GM19328 (cell line): ENCODE measurements at regions not wholly inside any gene's neighbourhood (a gene's known extent, or its start where the extent isn't known, plus 50 kb on each side); places are given as distances from the start of the nearest gene placed in this dataset.

Experiments used
- ATAC-seq: cut with Tn5 transposase; IDR thresholded peaks from one replicate; pipeline ENCODE4 v1.9.1; 2021; ENCODE audit warnings: mild to moderate bottlenecking, moderate library complexity; ENCODE audit not compliant: unreplicated experiment

DNA sequence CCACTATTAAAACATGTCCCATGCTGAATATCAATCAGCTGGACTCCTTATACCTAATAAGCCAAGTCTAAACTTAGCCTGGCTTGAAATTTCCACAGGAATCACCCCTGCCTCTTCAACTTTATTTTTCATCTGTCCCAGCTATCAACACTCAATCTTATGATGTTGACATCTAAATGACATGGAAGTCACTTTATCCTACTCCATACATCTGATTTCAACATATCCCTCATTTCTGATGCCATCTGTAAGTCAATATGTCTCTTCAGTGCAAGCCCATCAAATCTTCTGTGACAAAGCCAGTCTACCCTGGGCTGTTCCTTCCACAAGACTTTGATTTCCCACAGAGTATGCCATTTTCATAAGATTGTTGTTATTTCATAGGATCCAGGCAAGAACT lies 143.6 kb upstream of the SEMA6D start:
- no peak for ATAC-seq

DNA sequence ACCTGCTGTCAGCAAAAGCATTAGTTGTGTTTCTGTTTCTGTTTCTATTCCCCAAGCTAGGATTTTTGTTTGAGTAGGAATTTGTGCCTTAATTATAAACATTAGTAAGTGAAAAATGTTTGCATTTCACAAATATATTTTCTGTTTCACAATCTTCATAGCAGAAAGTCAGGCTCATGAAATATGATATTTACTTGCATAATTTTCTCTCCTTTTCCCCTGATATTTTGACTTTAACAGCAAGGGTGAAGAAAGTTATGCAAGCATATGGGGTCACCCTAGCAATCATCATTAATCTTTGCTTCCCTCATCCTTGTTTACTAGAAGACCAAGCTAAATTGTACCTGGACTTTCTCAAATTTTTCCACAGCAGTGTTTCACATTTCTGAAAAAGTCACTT lies 140.3 kb upstream of the SEMA6D start:
- ATAC-seq: no peak

DNA sequence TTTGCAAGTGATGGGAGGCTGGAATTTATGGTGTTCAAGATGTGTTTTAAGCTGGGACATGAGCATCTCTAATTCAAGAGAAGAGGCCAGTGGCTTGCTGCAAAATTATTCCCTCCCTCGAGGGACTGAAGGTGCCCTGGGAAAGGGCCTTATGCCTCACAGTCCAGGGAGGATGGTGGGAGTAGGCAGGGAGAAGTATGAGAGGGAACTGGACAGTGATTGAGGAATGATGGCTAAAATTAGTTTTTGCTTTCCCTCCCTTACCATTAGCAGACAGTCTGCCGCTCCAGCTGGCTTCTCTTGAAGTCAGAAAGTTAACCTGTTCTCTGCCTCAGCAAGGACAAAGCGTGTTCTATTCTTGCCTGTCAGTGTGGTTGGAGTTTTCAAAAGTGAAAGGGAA lies 139.8 kb upstream of the SEMA6D start:
- ATAC-seq: no peak

DNA sequence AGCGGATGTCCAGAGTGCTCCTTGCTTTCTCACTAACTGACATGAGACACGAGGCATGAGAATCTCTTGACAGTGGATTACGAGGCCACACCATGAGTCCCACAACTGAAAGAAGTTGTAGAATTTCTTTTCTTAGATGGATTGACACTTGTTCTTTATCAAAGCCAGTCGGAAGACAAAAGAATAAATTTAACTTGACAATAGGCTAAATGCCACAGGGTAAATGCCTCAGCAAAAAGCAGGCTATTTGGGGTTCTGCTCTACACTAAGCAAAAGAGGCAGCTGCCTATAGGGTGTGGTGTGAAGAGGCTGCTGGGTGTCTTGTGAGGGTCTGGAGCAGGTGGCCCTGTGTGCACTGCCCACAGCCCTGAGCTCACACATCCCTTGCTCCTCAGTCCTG lies 135.1 kb upstream of the SEMA6D start:
- ATAC-seq: no peak

DNA sequence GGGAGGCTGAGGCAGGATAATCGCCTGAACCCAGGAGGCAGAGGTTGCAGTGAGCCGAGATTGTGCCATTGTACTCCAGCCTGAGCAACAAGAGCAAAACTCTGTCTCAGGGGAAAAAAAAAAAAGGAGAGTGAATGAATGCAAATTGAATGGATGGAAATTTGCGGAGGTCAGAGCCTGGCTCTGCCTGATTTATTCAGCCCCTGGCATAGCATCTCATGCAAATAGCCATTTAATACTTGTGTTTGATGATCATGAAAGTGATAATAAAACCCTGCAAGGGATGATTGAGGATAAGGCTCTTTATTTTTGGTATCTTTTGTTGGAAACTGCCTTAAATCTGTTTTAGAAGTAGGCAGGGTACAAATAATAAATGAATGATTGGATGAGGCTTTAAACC lies 133.0 kb upstream of the SEMA6D start:
- no peak for ATAC-seq

DNA sequence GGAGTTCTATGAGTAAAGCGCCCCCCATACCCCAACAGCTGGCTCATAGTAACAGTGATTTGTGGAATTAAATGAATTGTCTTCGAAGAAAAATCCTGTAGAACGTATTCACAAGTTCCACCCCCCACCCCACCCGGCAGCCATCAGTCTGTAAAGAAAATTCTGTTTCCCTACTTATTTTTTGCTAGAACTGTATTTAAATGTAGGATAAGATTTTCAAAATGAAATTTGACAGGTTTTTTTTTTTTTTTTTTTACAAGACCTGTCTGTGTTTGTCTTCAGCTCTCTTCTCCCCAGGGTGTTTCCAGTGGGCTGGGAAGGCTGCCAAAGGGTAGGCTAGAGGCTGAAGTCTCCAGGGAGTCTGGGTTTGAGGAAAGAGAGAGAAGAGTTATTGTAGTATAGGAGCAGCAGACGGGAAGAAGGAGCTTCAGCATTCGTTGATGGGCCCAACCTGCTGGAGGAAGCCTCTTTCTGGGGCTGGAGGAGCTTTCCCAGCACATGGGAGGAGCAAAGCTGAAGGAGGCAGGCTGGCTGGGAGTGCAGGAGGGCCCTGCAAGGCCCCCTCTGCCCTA lies 130.6 kb upstream of the SEMA6D start:
- no peak for ATAC-seq

DNA sequence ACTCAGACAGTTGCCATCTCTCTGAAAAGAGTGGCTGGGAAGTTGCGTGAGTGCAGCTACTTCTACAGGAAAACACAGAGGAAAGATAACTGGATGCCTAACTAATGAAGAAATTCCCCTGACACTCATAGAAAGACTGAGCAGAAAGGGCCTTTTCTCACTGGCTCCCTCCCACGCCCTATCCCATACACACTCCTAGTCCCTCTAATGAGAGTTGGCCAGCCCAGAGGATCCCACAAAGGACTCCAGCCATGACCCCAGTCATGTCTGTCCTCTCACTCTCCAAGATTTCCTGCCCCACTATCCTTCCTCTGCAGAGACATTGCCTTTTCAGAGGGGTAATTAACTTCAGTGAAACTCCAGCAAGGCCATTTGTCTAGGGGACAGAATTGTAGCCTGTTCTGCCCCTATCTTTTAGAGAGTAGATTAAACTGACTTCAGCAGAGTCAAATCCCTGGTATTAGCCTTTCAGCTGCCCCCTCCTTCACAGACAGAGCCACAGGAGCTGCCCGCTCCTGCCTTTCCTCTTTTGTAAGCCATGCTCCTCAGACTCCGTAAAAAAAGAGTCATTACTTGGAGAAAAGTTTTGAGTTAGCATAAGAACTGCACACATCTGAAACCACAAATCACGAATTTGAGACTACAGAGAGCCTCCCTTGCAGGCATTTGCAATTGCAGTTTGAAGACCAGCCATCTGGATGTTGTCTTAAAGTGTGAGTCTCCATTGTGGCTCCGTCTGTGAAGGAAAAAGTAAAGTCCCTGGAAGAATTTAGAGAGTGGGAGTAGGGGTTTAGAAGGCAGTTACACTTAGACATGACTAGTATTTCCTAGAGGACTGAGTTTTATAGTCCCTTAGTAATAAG lies 129.1 kb upstream of the SEMA6D start:
- no peak for ATAC-seq

DNA sequence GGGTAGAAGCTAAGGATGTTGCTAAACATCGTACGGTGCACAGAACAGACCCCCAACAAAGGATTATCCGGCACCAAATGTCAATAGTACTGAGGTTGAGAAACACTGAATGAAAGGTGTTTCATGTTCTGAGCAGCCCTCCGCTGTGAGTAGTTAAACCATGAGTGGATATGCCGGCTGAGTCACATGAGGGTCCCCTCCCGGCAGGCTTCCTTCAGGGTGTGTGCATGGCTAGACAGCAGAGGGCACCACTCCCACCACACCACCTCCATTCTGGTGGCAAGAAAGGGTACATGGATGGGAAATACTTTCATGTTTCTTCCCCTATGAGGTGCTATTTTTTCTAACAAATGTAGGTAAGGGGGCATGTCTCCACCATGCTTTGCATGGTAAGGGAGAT lies 128.3 kb upstream of the SEMA6D start:
- no peak for ATAC-seq

DNA sequence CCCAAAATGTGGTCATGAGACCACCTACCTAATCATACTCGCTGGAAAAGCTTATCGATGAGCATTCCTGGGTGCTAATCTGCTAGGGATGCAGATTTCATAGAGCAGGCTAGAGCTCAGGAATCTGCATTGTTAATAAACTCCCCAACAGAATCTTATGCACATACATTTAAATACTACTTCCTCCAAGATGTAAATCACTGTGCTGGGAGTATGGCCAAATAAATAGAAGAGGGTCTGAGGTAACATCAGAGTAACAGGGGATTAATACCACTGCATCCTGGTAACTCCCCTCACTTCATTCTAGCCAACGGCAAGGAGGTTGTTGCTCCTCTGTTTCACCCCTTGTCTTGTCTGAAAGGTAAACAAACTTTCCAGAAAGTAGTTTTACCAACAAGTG lies 118.3 kb upstream of the SEMA6D start:
- ATAC-seq: no peak

DNA sequence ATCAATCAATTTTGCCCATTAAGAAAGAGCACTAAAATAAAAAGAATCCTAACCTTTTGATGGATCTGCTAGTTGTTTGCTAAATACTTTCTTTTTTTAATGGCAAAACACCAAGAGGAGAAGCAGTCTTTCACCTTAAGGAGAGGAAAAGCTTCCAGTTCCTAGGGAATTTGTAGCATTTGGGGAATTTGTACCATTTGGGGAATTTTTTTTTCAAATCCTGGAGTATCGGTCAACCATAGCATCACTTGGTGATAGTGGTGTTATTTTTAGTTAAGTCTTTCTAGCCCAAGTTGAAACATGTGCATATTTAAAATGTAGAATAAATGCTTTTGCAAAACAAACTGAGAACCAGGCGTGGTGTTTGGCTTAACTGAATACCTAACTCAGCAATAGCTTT lies 117.5 kb upstream of the SEMA6D start:
- no peak for ATAC-seq

DNA sequence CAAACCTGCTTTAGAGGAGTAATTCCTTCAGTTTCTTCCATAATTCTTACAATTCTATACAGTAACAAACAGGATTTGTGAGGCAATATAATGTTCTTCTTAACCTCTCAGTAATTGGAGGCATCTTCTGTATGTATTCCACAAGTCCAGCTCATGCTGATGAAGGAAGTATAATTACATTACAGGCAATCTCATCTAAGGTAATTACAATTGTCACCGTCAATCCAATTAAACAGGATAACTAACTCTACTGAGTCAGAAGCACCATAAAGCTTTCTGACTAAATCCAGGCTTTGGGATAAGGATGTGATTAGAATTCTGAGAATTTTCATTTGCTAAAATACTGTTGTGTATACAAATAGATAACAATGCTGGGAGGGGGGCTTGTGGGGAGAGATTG lies 115.2 kb upstream of the SEMA6D start:
- ATAC-seq: no peak

DNA sequence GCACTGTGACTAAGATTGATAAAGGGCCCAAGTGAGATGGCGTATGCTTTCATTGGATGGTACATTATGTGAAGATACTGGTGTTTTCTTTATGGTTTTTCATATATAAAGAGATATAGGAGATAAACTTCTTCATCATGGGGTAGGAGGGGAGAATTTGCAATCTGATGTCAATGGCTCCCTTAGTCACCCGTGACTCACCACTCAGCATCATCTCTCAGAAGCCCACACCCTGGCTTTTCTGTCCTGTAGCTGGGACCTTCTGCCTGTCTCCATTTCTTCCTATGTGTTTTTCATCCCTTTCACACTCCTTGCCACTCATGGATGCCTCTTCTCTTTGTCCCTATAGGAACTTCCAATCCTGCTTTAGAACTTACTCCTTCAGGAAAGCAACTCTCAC lies 114.3 kb upstream of the SEMA6D start:
- ATAC-seq: no peak

DNA sequence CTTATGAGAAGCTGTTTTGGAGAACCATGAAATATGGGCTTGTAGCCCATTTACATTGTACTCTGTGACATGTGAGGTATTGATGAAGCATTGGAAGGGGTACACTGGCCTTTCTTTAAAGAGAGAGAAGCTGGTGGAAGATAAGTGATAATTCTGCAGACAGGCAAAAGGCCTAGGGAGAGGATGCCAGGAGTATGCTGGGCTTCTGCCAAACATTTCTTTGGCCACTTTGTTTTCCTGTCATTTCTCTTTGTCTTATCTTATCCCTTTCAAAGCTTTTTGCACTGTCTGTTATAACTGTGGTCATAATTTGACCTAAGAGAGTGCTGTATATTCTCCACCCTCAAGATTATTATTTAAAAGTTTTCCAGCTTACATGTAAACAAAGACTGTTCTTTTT lies 109.6 kb upstream of the SEMA6D start:
- no peak for ATAC-seq

DNA sequence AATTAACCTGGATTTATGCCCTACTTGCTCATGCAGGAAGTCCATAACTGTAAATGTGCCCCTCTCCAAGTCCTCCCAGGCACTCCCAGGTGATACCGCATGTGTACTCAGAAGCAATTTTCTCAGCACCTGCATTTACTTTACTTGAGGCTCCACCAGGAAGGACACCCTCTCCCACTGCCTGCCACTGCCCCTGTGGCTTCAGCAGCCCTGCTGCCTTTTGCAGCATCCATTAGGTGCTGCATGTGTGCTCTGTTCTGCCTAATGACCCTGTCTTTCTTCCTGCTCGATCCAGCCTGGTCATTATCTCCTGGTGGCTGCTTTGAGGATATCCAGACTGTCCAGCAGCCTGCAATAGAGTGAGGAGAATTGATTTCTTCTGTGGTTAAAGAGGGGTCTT lies 107.6 kb upstream of the SEMA6D start:
- ATAC-seq: no peak

DNA sequence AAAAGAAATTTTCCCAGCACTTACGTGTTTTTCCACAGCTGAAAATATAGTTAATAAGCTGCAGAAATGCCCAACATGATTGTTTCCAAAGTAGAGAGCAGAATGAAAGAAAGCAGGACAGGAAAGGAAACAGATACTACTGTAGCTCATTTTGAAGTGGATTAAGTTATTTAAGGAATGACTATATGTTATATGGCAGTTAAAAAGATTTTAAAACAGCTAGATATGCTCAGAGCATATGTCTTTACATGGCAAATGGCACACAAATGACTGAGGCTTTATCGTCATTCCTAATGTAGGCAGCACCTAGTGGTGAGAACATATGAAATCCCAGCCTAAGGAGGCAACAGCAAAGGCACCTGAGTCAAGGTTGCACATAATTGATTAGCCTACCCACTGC lies 106.6 kb upstream of the SEMA6D start:
- no peak for ATAC-seq

DNA sequence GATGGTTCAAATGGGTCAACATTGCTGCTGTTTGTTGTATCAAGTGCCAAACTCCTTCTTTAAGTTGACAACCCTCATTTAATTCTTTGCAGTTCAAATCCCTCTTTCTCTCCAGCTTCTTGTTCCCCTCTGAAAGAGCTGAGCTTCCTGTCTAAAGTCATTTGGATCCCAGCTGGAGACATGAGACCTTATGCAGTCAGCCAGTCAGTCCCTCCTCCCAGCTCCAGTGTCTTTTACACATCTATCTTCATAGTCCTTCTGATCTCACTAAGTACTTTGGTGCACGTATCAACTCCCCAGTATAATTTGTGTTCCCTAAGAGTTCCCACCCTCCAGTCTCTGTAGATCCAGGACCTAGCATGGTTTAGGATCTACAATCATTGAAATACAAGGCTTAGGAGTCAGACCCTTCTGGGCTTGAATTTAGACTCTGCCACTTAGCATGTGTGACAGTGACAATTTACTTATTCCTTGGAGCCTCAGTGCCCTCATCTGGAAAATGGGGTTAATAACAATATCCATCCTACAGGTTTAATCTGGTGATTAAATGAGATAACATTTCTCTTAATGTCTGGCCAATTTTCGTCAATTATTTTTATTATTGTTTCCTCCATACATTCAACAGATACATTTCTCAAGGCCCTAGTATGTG lies 102.8 kb upstream of the SEMA6D start:
- ATAC-seq: no peak

DNA sequence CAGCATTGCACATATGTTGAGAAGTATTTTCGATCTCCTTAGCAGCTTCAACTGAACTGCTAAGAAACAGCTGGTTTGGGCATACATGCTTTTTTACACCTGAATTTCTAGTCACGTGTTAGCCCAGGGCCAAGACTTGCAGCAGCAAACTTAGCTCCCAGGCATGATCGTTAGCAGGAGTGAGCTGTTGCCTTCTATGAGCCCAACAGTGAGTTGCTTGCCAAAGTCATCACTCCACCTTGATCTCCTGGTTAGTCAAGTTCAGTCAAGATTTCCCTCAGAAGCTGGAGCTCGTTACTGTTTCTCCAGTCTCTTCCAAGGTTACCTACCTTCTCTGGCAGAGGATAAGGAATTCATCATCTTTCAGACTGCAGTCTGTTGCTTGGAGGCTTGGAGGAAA lies 100.4 kb upstream of the SEMA6D start:
- no peak for ATAC-seq

DNA sequence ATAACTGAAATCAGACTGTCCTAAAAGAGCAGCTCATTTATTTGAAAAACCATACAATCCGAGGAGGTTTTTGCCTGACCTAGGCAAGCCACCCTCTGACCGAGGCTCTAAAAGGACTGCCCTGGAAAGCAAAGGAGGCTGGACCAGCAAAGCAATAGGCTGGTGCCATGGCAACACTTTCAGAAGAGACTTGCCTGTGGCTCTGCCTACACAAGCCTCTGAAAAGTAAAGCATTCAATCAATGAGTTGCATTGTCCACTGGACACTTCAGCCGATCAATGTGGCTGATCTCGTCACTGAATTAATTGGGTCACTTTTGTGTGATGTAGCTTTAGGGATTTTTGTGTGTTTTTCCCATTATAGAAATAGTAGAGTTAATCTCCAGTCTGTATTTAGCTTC lies 99.1 kb upstream of the SEMA6D start:
- ATAC-seq: no peak

DNA sequence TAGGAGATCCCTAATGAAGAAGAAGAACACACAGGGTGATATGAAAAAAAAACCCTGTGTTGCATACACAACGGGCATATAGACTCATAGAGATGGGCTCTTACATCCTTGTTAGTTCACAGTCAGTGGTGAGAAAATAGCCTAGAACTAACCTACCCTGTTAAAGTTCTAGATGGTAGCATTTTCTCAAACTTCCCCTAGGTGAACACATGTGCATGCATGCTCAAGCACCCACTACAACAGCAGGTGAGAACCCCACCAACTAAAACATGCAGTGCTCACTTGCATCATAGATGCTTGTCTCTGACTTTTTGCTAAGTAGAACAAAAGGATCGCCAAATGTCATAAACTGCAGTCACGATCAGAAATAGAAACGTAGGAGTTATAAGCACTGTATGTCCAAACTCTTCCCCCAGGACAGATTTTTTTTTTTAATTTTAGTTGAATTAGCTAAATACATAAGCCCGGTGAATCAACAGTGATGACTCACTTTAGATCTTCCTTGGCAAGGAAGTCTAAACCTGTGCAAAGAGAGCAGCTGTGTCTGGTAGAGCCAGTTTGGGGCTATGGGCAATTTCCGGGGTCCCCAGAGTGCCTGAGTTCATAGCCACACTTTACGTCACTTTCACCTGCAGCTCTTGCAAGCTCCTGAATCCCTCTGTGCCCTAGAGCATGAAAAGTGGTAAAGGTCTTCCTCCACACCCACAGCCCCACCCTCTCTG lies 96.2 kb upstream of the SEMA6D start:
- no peak for ATAC-seq

DNA sequence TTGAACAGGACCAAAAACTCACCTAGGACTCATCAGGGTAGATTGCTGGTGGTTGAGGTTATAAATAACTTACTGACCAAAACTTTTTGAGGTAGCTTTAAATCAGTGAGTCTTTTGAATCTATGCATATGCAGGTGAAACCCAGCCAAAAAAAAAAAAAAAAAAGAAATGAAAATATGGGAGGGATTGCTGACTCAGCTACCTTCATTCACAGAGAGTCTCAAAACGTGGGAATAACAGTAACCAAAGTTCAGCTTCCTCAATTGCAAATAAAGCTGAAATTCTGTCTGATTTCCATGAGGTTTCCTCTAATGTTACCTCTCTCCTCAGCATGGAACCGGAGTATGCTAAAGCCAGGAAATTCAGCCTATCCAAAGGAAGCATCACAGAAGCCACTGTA lies 95.2 kb upstream of the SEMA6D start:
- ATAC-seq: no peak

DNA sequence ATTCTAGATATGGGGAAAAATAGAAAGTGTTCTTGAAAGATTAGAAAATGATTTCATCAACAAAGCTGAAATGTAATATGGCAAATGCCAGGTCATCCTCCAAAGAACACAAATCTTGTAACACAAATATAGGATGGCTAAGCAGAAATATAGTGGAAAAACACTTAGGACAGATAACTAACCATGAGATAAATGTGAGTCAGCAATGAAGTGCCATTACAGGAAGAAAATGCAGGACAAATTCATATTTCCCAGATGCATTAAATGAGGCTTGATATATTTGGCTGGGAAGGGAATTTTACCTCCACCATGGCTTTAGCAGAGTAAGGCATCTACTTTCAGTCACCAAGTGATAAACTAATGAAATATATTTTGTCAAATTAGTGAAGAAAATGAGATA lies 92.8 kb upstream of the SEMA6D start:
- no peak for ATAC-seq

DNA sequence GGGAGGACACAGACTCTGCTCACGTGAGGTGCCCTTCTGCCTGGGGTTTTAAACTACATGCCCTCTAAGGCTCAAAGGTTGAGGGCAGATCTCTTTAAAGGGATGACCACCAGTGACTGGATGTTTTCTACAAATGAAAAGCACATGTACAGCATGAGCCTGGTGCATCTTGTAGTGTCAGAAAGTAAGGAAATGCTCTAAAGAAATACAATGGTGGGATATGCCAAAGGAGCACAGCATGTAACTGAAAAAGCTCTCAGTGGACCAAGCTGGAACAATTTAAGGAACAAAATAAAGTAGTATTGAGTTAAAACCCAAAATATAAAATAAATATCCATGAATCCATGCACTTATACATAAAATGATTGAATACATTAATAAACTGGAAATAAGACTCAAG lies 78.3 kb upstream of the SEMA6D start:
- ATAC-seq: no peak
